Kidney capillary endothelial cell (primary cell): ENCODE measurements at regions not wholly inside any gene's neighbourhood (a gene's known extent, or its start where the extent isn't known, plus 50 kb on each side); places are given as distances from the start of the nearest gene placed in this dataset.

Experiments used
- DNase-seq: peaks from one replicate; pipeline ENCODE4 v3.0.0-alpha.2; 2018; ENCODE audit warnings: low spot score

DNA sequence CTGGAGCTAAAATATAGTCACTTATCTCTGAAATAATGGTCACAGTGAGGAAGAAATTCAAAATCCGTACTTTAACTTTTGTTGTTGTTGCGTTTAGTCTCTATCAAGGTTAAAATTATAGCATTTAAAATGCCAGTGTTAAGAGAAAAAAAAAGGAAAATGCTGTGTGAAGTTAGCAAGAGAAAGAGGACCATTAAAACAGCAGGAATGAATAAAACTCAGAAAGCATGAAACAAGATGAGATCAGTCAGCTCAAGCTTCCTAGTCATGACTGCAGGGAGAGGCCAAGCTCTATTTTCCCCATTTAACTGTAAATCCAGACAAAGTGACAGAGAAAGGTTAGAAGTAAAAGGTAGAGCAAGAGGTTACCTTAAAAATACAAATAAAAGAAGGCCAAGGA is 281.7 kb upstream of the ATP5MC3 start:
- DNase-seq: no peak

DNA sequence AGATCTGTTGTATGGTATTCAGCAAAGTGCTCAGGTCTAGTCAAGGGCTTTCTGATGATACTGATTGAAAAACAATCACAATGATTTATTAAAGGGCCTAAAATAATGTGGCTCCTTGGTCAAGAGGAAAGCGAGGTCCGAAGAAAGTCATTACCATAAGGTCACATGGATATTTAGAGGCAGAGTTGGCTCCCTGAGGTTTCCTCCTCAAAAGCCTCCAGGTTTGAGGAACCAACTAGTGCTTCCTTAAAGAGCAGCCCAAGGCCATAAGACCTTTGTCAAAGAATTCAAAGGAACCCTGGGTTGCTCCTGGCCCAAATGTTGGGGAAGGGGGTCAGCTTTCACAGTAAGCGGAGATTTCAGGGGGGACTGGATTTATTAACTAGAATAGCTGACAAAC is 280.7 kb upstream of the ATP5MC3 start:
- DNase-seq: no peak

DNA sequence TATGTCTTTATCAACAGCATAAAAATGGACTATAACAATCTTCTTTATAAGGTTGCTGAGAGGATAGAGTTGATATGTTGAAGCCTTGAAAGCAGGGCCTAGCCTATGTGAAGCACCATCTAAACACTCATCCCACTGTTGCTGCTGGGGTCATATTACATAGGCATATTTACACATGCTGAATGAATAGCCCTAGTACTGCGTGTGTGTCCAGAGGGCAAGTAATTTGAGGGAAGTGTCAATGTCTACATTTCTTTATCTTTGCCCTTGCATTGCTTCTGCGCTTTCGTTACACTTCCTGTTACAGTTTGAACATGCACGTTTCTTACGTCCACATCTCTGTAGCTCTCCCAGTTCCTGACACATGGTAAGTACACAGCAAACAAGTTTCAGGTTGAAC is 280.3 kb upstream of the ATP5MC3 start:
- DNase-seq: no peak

DNA sequence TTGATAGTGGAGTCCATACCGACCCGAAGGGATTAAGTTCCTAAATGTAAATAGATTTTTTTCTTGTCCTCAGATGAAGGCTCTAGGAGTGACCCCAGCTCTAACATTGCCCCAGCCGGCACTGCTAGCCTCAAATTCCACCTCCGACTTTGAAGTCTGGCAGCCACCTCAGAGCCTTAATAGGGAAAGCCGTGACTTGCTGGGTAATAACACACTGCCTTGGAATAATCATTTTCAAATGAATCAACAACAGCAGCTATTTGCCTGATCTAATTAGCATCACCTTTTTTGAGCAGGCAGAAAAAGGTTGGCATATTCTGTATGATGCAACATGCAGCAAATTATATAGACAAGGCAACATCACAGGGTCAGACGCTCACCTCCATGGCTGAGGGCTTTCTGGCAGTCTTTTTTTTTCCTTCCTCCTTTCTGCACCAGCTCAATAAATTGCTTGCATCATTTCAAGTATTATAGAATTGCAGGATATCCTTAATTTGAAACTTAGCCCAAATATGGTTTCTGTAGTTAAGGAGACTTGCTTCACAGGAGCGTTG is 276.5 kb upstream of the ATP5MC3 start:
- no peak for DNase-seq

DNA sequence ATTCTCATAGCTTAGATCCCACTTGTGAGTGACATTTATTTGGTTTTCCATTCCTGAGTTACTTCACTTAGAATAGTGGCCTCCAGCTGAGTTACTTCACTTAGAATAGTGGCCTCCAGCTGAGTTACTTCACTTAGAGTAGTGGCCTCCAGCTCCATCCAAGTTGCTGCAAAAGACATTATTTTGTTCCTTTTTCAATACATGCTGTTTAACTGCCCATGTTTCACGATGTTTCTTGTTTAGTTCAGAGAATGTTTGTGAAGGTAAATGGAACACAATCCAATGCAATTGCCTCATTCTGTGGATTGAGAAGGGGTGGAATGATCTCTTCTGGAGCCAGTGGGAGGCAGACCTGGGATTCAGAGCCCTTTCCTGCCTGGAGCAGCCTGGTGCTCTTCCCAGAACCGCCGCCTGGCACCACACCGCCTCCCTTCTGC is 273.5 kb upstream of the ATP5MC3 start:
- no peak for DNase-seq

DNA sequence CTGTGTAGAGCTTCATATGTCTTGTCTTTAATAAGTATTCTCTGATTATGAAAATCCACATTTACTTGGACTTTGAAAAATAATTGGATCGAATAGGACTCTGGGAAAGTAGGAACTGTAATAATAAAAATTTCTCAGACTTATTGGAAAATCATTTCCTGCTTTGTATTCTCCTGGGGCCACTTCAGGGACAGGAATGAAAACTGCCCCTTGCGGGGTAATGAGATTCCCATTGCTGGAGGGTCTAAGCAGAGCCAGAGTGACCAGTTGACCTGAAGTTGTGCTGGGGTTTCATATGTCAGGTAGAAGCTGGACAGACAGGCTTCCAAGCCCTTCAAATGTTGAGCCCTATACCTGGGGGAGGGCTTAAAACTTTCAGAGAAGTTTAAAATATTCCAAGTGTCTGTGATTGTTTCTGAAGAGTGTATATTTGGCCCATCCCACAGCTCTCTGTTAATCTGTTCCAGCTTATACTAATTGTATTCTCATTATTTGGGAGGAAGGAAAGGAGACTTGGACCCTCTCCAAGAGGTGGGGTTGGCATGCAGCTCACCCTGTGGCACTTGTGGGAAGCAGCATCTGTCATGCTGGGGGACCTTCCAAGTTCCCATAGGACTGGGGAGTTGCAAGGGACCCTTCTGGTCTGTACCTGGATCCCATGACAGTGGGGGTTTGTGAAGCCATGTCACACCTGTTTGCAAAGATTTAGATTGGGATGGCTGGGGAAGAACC is 268.7 kb upstream of the ATP5MC3 start:
- no peak for DNase-seq

DNA sequence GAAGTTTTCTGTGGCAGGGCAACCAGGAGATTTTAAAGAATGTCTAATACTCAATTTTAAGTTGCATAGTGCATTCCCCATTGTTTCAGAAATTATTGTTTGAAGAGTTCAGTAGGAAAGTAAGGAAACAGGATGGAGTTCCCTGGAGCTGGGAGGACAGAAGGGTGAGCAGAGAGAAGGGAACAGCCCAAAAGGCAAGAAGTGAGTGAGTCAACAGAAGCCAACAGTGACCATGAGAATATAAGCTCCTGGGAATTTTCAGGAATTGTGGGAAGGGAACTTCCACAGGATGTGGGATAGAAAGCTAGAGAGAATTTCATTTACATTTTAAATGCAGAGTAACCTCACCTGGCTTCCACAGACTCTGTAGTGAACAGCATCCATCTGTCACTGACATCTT is 268.1 kb upstream of the ATP5MC3 start:
- no peak for DNase-seq

DNA sequence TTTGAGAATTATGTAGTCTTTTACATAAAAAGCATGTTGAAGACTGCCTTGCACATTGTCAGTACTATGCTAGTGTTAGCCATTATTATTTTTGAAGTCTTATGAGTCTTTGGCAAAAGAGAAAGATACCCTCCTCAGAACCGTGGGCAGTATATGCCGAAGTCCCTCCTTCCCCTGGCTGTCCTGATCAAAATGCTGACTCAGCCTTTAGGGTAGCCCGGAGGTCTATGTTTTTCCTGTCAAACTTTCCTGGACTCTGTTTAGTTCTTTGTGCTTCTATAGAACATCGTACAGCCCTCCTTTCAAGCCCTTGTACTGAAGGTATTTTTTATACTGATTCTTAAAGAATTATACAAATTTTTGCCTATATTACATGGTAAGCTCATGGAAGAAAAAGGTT is 264.7 kb upstream of the ATP5MC3 start:
- no peak for DNase-seq

DNA sequence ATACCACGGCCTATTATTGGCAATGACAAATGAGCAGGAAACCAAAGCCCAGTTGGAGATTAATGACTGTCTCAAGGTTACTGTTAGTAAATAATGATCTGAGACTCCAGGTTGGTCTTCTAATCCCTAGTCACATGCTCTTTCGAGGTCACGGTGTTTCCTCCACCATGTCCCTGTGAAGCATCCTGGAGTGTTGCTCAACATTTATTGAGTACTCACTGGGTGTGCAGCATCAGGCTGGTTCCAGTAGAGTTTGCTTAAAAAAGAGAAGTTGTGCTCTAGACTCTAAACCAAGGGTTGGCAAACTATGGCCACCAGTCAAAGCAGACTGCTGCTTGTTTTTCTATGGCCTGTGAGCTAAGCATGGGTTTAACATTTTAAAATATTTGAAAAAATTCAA is 263.8 kb upstream of the ATP5MC3 start:
- DNase-seq: no peak

DNA sequence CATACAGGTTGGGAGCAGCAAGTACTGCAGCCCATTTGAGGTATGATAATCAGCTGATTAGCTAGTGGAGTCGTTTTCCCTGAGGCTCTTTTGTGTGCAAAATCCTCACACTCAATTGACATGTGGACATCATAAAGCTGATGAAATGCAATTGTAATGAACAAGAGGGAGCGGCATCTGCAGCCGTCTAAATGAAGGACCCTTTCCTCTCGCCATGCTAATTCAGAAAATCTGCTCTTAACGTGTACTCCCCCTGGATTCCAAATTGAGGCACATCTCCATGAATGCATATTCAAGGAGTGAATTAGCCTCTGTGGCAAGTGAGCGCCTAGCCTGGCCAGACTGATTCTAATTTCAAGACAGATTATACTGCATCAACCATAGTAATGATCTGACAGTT is 260.9 kb upstream of the ATP5MC3 start:
- DNase-seq: no peak

DNA sequence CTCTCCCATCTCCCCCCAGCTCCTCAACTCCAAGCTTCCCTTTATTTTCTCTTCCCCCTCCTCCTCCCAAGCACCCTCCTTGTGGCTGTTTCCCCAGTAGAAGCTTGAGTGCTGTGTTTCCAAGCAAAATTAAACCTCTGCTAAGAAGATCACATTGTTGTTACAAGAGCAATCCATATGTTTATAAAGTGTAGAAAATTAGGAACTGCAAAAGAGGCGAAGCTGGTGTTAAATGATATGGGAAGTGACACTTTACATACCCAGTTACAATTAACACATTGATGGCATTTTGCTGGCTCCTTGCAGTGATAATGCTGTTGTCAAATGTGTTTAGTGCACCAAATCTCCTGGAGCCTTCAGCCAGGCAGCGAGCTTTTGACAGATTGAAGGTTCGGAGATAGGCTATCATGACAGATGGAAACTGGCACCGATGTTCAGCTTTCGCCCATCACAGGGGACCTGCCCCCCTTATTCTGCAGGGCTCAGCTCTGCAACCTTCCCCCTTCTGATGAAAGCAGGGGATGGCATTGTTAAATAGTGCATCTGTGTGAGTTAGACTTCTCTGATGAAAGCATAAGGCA is 259.8 kb upstream of the ATP5MC3 start:
- DNase-seq: no peak

DNA sequence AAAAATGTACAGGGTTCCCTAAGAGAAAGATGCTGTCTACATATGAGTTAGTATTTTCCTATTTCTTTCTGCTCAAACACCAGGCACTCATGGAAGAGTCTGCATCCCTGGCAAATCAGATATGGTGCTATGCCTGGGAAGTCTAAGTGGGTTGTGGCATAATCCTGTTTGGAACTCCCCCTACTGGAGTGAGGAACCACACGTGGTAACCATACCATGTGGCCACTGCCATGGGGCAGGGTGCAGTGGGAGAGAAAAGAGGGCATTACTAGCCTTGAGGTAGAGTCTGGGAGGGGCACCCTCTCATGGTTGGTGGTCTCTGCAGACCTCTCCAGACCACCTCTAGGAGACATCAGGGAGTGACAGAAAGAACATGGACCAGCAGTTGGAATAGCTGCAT is 257.9 kb upstream of the ATP5MC3 start:
- no peak for DNase-seq

DNA sequence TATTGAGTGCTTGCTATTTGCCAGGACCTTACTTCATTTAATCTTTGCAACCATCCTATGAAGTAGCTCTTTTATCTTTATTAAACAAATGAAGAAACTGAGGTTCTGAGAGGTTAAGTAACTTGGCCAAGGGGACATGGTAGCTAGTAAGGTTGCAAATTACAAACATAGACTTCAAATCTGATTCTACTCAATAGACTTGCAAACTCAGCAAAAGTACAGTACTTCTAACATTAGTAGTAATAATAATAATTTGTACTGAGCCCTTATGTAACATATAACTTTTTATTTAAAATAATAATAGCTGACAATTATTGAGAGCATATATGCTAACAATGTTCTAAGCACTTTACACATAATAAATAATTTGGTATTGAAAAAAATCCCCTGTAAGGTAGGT is 255.7 kb upstream of the ATP5MC3 start:
- DNase-seq: no peak

DNA sequence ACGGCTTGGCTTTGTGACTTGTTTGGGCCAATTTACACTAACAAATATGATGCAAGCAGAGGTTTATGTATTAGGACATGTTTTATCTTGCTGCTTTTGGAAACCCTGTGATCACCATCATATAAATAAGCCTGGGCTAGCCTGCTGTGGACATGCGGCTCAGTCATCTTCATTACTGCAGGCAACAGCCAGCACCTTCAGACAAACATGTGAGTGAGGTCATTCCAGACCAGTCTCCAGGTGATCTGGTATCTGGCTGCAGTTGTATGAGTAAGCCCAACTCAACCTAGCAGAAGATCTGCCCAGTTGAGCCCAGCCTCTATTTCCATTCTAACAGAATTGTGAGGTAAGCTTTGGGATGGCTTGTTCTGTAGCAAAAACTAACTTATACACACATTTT is 254.6 kb upstream of the ATP5MC3 start:
- no peak for DNase-seq

DNA sequence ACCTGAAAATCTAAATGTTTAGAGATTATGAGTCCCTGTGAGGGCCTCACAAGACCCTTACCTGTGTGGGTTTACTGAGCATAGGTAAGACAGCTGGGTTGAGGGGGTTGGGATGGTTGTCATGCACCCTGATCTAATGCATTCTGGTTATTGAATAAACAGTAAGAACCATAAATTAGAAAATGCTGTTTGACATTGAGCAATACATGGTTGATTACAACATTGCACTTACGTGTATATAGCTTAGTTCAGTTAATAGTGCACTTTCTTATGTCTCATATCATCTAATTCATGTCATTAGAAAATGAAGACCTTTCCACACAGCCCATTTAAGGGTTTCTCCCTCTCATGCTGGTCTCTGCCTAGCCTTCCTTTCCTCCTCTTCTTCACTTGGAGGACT is 253.5 kb upstream of the ATP5MC3 start:
- DNase-seq: no peak

DNA sequence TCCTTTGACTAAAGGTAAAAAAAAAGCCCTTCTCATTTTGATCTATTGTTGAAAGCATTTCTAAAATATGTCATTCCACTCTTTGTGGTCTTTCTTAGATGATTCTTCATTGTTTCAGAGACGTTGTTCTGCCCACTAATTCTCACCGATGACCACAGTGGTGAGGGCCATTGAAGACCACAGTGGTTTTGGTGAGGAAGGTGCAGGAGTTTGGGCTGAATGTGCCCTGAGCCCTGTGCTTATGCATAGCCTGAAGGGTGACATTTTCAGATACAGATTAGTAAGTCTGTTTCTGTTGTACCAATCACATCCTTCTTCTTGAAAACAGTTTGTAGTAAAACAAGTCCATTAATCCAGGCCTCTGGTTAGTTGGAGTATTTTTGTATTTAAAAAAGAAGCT is 251.3 kb upstream of the ATP5MC3 start:
- no peak for DNase-seq

DNA sequence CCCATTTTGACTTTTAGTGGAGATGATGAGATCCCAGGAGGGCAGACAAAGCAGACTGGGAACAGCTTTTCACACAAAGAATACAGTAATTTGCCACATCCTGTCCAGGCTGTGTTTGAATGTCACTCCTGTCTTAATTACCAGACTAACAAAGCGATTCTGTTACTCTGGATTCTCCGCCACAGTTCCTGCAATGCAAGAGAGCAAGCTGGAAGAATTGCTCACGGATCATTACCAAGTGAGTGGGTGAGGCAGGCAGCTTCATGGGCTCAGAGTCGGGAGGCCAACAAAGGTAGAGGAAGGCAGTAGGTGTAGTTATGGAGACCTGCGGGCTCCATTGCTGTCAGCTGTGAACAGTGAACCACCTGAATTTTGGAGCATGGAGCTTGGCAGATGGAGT is 250.5 kb upstream of the ATP5MC3 start:
- no peak for DNase-seq

DNA sequence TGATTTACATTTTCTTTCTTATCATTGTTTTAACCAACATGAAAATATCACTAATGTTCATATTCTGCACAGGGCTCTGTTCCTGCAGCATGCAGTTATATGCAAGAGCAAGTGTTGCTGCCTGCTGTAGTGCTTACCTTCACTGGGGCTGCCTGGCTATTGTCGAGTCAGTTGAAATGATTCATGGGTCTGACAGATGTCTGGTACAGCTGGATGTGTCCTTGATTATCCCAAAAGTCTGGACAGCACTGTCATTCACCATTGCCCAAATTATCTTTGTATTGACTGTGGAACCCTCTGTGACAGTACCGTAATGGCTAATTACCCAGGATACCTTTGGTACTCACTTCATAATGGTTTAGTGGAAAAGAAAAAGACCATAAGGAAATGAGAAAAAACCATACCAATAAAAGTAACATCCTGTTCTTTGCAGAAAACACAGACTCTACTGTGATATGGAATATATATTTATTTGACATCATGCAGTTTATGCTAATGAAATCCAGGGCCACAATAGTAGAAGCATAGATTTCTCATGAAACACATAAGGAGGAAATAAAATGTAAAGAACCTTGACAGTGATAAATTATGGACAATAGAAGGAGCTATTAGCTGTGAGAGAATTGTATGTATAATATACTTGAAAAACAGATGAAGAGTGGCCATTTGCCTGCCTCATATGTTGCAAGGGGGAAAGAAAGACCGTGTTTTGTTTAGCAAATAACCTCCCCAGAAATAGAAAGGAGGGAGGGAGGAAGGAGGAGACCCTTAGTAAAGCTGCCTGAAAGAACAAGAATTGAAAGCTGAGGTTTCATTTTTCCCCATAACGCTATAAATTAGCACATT is 249.8 kb upstream of the ATP5MC3 start:
- DNase-seq: no peak

DNA sequence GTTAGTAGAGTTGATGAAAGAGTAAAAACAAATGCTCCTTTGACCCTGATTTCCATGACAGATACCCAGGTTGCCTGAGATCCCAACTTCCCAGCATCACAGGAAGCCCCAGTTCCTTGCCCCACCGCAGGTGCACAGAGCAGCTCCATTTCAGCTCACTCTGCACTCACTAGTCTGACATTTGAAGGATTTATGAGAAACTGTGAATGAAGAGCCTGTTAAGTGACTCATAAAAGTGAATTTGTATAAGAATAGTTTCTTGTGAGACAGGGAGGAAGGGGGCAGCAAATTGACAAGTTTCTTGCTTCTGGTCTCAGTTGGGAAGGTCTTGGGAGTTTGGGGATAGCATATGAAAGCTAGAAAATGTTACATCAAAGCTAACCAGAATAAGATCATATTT is 248.7 kb upstream of the ATP5MC3 start:
- no peak for DNase-seq

DNA sequence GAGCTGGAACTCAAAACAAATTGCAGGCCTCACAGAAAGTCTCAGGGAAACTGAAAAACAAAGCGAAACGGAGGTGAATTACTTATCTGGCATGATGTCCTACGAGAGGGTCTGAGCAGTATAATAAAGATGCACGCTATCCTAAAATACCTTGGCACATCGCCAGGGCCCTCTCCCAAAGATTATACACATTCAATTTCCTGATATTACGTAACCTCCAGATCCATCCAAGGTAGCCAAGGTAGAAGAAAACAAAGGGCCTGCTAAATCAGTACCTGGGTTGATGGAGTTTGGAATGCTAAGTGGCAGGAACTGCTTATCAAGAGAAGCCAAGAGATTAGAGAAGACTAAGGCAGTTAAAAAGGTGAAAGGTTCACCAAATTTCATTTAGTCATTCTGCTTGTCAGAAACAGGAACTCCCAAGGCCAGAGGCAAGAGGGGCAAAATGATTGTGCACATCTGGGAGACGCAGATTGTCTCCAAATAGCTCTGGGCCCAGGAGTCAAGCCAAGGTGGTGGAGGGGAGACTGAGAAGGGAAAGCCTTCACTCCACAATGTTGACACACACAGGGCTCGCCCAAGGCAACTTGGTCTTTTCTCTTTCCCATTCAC is 236.8 kb upstream of the ATP5MC3 start:
- DNase-seq: no peak

DNA sequence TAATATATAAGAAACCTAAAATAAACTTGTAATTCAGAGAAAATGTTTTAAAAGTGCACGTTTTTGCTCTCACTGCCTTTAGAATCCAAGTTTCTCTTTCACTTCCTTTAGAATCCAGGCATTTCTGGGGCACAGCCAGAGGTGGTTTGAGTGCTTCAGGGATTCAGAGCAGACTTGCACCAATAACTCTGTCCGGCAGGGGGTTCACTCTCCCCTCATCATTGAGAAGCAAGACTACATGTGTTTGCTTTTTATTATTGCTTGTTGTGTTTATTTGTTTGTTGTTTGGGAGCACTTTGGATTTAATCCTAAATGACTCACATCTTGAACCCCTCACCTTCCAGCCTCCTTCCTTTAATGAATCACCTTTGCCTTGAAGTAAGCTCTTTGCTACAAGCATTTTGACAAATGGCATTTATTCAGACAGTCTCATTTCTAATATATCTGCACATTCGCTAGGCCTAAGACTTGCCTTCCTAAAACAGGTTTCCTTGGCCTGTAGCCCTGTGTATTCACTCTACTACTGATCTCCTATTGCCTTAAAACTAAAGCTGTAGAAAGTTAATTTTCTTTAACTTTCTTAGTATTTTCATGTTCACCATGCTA is 233.5 kb upstream of the ATP5MC3 start:
- peak; percentile 44 for DNase-seq
